Memory B cell (primary cell): ENCODE measurements at regions not wholly inside any gene's neighbourhood (a gene's known extent, or its start where the extent isn't known, plus 50 kb on each side); places are given as distances from the start of the nearest gene placed in this dataset.

ENCODE experiments used
- ATAC-seq: fragments of 150-1000 bp; cut with Tn5 transposase; 2 replicates; pipeline ENCODE4 v1.10.0; 2021; ENCODE audit warnings: low read depth, mild to moderate bottlenecking, moderate library complexity
- DNase-seq, 2 donors: peaks; one replicate each; pipeline ENCODE4 v3.0.0; 2022; ENCODE audit warnings: low spot score in 2 of 2
- H3K27ac Mint-ChIP-seq: one replicate; pipeline ENCODE4 v1.8.0; 2022; ENCODE audit warnings: mild to moderate bottlenecking, moderate library complexity, mixed read lengths
- H3K27me3 Mint-ChIP-seq: one replicate; pipeline ENCODE4 v1.8.0; 2022; ENCODE audit warnings: mixed read lengths
- H3K36me3 Mint-ChIP-seq: one replicate; pipeline ENCODE4 v1.8.0; 2022; ENCODE audit warnings: mild to moderate bottlenecking, mixed read lengths
- H3K4me1 Mint-ChIP-seq: one replicate; pipeline ENCODE4 v1.8.0; 2022; ENCODE audit warnings: mixed read lengths
- H3K4me3 Mint-ChIP-seq: one replicate; pipeline ENCODE4 v1.8.0; 2022; ENCODE audit warnings: mild to moderate bottlenecking, moderate library complexity, mixed read lengths
- H3K9me3 Mint-ChIP-seq: one replicate; pipeline ENCODE4 v1.8.0; 2022; ENCODE audit warnings: mixed read lengths

DNA sequence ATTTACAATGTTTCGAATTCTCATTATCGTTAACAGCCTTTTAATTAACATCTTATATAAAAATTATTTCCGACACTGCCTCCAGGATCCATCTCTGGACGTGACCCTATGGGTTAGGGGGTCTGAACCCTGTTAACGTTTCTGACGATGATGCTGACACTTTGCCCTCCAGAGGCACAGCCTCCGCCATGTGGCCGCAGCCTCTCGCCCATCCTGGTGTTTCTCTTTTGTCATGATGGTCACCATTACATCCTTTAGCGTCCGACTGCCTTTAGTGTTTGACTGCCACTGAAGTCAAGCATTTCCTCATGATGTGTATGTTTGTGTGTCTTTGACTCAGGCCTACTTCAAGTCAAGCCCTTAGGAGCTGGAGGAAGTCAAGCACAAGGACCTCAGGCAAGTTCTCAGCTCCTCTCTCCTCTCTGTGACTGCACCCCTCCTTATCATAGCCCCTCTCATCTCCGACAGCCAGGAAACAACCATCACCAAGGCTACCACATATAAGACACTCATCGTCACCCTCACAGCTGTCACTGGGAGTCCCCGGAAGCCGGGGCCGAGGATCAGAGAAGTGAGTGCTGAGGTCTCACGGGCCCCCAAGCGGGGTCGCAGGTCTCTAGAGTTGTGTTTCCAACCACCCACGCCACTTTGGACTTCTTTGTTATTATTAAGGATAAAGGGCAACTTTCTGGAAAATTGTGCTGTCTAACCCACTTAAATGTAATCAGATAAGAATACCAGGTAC lies 96.1 kb upstream of the PPP2R2D start:
- Mint-ChIP-seq H3K27ac (no peak overlapping the region), H3K27me3 (peaks cover 2% of the 10 kb centered on the region), H3K4me1 (no peaks in the 10 kb centered on the region), H3K4me3 (no peak overlapping the region), H3K36me3 (no peaks in the 10 kb centered on the region), H3K9me3 (peaks cover 3% of the 10 kb centered on the region)
- ATAC-seq (no peak), DNase-seq (no peak)

DNA sequence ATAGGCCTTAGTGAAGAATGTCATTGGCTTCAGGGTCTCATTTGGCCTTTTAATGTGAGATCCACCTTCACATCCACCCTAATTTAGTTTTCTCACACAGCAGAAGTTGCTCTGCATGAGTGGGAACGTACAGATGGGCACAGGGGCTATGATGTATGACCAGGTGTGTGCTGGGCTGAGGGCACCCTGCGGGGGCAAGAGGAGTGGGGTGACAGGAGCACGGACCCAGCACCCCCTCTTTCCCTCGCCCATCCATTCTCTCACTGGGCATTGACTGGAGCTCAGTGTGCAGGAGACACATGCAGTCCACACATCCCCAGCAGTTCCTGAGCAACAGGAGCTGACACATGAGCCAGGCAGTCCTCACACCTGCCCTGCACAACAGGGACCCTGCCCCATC lies 95.1 kb upstream of the PPP2R2D start:
- no peak overlapping the region for H3K4me3 Mint-ChIP-seq
- H3K27me3 Mint-ChIP-seq: peaks cover 2% of the 10 kb centered on the region
- no peak for DNase-seq
- no peak for ATAC-seq
- no peak overlapping the region for H3K27ac Mint-ChIP-seq
- H3K36me3 Mint-ChIP-seq: no peaks in the 10 kb centered on the region
- H3K4me1 Mint-ChIP-seq: no peaks in the 10 kb centered on the region
- H3K9me3 Mint-ChIP-seq: no peaks in the 10 kb centered on the region

GRCh38 chr10:131806146-131806545 lies 94.7 kb upstream of the PPP2R2D start:
- no peaks in the 10 kb centered on the region for H3K4me1 Mint-ChIP-seq
- H3K27me3 Mint-ChIP-seq: peaks cover 2% of the 10 kb centered on the region
- no peak overlapping the region for H3K27ac Mint-ChIP-seq
- ATAC-seq (no peak), DNase-seq (no peak)
- H3K9me3 Mint-ChIP-seq: no peaks in the 10 kb centered on the region
- H3K36me3 Mint-ChIP-seq: no peaks in the 10 kb centered on the region
- H3K4me3 Mint-ChIP-seq: no peak overlapping the region

DNA sequence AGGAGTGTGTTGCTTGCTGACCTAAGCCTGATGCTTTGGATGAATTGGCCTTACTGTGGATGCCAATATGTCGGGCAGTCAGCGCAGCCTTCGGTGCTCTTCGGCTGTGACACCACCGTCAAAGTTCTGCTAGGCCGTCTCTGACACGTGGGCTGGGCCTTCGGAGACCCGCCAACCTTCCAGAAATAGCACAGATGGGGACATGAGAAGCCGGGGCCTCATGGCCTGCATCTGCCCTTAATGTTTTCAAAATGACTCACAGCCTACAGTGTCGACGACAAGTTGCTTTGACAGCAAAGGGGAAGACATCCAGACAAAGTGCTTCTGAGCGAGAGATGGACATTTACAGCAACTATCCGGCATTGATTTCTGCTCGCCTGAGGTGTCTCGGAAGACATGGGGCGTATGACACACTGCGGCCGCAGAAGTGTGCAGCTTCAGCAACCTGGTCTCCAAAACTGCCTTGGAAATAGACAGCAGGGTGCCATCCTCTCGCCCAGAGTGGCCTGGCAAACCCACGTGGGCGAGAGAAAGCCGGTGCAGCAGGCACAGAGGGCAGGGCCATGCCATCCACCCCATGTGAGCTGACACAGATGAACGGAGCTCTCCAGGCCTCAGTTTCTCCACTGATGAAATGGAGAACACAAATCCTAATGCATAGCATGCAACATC lies 94.0 kb upstream of the PPP2R2D start:
- no peak overlapping the region for H3K4me3 Mint-ChIP-seq

GRCh38 chr10:131808370-131808930 lies 92.4 kb upstream of the PPP2R2D start:
- ATAC-seq: no peak
- Mint-ChIP-seq H3K27ac (no peak overlapping the region), H3K36me3 (no peaks in the 10 kb centered on the region), H3K4me3 (no peak overlapping the region), H3K27me3 (peaks cover 2% of the 10 kb centered on the region), H3K9me3 (no peaks in the 10 kb centered on the region), H3K4me1 (no peaks in the 10 kb centered on the region)
- no peak for DNase-seq

More for the DNA sequence above, 94.0 kb upstream of the PPP2R2D start:
- ATAC-seq: no peak
- DNase-seq: no peak
- Mint-ChIP-seq H3K9me3 (no peaks in the 10 kb centered on the region), H3K27me3 (peaks cover 2% of the 10 kb centered on the region), H3K36me3 (no peaks in the 10 kb centered on the region), H3K4me1 (no peaks in the 10 kb centered on the region), H3K27ac (no peak overlapping the region)

DNA sequence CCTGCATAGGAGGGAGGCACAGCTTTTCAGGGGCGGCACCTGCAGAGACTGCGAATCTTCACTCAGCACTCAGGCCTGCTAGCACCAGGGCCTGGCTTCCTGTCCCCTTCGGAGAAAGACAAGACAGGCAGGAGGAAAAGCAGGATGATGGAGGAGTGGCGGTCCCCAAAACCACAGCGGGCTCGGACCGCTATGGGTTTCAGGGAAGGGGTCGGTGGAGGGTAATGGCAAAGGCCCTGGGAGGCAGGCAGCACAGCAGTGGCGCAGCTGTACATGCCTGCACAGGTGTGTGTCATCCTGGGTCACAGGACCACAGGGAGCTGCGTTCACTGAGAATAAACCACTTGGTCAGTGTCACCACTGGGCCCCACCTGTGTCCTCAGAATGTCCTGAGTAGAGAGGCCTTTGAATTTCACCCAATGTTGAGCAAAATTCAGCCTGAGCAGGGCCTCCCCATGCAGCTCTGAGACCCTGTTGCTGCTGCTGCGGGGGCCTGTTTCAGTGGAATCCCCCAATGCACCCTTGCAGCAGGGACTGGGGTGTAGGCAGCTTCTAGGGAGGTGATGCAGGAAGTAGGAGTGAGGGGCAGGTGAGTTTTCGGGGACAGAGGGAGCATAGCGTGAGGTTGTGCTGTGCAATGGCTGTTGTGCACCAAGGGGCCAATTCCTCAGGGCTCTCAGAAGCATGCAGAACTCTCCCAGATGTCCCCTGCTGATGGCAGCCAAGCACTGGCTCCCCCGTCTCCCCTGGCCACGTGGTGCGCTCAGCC lies 90.6 kb upstream of the PPP2R2D start:
- Mint-ChIP-seq H3K27me3 (peaks cover 6% of the 10 kb centered on the region), H3K4me3 (no peak overlapping the region), H3K9me3 (no peaks in the 10 kb centered on the region), H3K4me1 (no peaks in the 10 kb centered on the region), H3K36me3 (no peaks in the 10 kb centered on the region), H3K27ac (no peak overlapping the region)
- ATAC-seq (no peak), DNase-seq (no peak)

DNA sequence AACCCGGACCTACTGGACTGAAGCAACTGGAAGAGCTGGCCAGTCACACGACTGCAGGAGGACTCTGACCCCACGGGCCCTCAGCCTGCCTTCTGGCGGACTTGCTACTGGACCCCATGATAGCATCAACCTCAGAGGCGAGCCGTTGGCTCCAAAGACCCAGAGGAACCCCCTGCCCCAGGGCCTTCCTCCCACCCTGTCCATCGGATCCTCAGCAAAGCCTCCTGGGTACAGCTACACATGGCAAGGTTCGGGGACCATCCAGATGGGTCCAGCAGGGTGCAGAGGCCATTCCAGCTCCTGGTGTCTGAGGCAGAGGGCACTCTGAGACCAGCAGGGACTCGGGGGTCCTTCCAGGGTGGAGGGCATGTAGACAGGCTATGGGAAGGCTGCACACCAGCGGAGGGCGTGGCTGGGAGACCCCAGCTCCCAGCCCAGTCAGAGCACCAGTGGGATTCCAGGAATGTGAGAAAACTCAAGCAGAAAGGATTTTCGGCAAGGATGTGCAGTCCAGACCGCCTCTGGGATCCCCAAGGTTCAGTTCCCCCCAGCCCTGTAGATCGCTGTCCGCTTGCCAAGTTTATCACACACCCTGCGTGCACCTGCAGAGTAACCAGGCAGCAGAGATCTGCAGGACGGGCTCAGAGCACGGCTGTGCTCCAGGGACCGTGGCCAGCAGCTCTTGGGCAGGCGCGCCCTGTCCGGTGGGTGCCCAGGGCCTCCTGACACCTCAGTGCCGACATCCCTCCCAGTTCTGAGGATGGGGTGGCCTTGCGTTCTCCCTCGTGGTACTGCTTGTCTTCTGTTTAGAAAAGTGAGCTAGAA lies 89.8 kb upstream of the PPP2R2D start:
- no peaks in the 10 kb centered on the region for H3K36me3 Mint-ChIP-seq
- H3K27ac Mint-ChIP-seq: no peak overlapping the region
- ATAC-seq: no peak
- H3K9me3 Mint-ChIP-seq: no peaks in the 10 kb centered on the region
- no peak for DNase-seq
- H3K4me1 Mint-ChIP-seq: no peaks in the 10 kb centered on the region
- peaks cover 6% of the 10 kb centered on the region for H3K27me3 Mint-ChIP-seq
- H3K4me3 Mint-ChIP-seq: no peak overlapping the region

DNA sequence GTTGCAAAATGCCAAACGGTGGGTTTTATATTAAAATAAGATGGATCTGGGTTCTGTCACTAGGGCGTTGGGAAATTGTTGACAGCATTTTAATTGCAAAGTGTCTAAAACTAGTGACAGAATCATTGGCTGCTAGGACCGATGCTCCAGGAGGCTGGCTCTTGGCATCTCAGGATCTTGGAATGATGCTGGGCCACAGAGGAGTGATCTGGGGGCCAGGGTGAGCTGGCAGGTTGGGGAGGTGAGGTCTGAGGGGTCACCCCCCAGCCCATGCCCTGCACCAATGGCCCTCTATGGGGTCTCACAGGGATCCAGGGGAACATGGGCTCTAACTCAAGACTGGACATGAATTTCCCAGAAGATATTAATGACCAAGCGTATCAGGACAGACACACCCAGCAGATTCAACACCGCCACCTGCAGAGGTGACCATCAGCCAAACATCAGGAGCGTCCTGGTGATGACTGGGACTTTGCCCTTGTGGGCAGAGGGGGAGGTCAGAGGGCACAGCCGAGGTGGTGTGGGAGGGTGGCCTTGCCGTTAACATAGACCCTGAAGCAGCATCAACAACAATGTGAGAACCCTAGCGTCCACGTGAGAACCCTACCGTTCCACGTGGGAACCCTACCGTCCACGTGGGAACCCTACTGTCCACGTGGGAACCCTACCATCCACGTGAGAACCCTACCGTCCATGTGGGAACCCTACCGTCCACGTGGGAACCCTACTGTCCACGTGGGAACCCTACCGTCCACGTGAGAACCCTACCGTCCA lies 89.0 kb upstream of the PPP2R2D start:
- DNase-seq (no peak), ATAC-seq (no peak)
- Mint-ChIP-seq H3K9me3 (no peaks in the 10 kb centered on the region), H3K27ac (no peak overlapping the region), H3K27me3 (peaks cover 9% of the 10 kb centered on the region), H3K36me3 (no peaks in the 10 kb centered on the region), H3K4me1 (no peaks in the 10 kb centered on the region), H3K4me3 (no peak overlapping the region)

DNA sequence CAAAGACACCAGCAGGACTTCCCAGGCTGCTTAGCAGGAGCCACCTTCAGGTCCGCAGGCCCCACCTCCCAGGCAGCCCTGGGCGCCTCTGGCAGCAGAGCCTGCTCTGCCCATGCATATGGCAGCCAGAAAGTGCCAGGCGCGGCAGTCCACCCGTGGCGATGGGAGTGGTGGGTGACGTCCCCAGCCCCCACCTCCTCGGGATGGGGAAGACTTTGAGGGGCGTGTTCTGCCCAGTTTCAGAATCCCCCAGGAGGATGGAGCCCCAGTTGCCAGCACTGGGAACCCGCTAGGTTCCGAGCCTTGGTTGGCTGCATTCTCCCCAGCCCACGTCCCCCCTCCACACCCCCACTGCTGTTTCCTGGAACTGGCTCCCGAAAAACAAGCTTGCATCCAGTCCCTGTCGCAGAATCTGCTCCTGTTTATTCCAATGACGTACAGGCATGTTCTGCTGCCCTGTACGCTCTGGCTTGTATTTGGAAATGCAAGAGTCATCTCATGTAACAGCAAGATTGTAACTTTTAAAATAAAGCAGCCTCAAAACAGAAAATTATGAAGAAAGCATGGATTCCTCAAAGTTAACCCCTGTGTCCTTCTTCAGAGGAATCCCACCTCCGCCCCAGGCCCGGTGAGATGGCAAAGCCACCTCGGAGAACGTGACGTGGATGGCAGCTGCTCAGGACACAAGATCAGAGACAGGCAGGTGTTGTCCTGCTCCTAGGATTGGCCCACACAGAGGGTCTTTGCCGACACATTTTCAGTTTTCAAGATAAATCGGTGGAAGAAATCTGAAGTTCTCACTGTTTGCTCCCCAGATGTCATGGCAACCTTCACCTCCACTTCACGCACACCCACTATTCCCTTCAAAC lies 87.8 kb upstream of the PPP2R2D start:
- ATAC-seq (no peak), DNase-seq (no peak)
- peaks cover 9% of the 10 kb centered on the region for H3K27me3 Mint-ChIP-seq
- H3K36me3 Mint-ChIP-seq: no peaks in the 10 kb centered on the region
- H3K27ac Mint-ChIP-seq: no peak overlapping the region
- no peak overlapping the region for H3K4me3 Mint-ChIP-seq
- no peaks in the 10 kb centered on the region for H3K4me1 Mint-ChIP-seq
- H3K9me3 Mint-ChIP-seq: no peaks in the 10 kb centered on the region

DNA sequence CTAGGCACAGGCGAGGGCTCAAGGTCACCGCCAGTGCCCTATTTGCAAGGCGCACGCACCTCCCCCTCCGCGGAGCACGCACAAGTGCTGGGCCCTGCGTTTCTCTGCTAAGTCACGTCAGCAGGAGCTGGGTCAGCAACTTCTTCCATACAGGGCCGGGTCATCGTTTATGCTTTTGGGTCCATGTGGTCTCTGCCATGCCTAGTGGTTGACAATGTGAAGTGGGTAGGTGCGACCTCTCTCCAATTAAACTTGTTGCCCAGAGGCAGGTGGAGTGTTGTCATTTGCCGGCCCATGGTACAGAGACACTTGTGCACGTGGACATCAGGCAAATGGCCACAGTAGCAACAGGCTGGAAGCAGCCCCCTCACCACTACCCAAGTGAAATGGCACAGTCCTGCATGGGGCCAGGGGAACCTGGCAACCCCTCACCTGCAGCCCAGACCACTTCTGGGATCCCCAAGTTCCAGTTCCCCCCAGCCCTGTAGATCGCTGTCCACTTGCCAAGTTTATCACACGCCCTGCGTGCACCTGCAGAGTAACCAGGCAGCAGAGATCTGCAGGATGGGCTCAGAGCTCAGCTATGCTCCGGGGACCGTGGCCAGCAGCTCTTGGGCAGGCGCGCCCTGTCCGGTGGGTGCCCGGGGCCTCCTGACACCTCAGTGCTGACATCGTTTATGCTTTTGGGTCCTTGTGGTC lies 86.1 kb upstream of the PPP2R2D start:
- Mint-ChIP-seq H3K4me1 (no peaks in the 10 kb centered on the region), H3K27ac (no peak overlapping the region), H3K36me3 (no peaks in the 10 kb centered on the region), H3K27me3 (peaks cover 9% of the 10 kb centered on the region), H3K4me3 (no peak overlapping the region), H3K9me3 (no peaks in the 10 kb centered on the region)
- no peak for DNase-seq
- no peak for ATAC-seq

- Mint-ChIP-seq H3K9me3 (no peaks in the 10 kb centered on the region), H3K4me1 (no peaks in the 10 kb centered on the region), H3K27me3 (peaks cover 9% of the 10 kb centered on the region), H3K27ac (no peak overlapping the region), H3K4me3 (no peak overlapping the region), H3K36me3 (no peaks in the 10 kb centered on the region)
- DNase-seq (no peak), ATAC-seq (no peak)
Measured at GRCh38 chr10:131815266-131816156, 85.3 kb upstream of the PPP2R2D start.
